Gastroesophageal sphincter (tissue), 4 donors: ENCODE measurements at regions not wholly inside any gene's neighbourhood (a gene's known extent, or its start where the extent isn't known, plus 50 kb on each side); places are given as distances from the start of the nearest gene placed in this dataset.
A peak's percentile ranks its signal among the peaks of the same experiment; 100 is the strongest.

Experiments used
- ATAC-seq: fragments of 150-250 bp; one replicate; pipeline ENCODE4 v1.9.1; 2016; ENCODE audit warnings: mild to moderate bottlenecking, moderate library complexity
- H3K27ac ChIP-seq, 4 donors: fragments of 200-600 bp; sonication (generic) in 3 of 4; 1 replicate in 3 of 4; 2 replicates in 1 of 4; pipeline ENCODE4 v1.5.1; 2016 to 2019
- H3K27me3 ChIP-seq: fragments of 200-600 bp; sonication (generic); one replicate; pipeline ENCODE4 v1.5.1; 2019
- H3K36me3 ChIP-seq, 2 donors: fragments of 200-600 bp; sonication (generic); one replicate each; pipeline ENCODE4 v1.5.1; 2019; ENCODE audit warnings: control low read depth in 1 of 2
- H3K4me1 ChIP-seq, 3 donors: fragments of 200-600 bp; sonication (generic); 1 replicate in 2 of 3; 2 replicates in 1 of 3; pipeline ENCODE4 v1.5.1; 2016 to 2019; ENCODE audit warnings: control low read depth in 2 of 3
- H3K4me3 ChIP-seq, 2 donors: fragments of 200-600 bp; sonication (generic); one replicate each; pipeline ENCODE4 v1.5.1; 2019; ENCODE audit warnings: mild to moderate bottlenecking in 1 of 2, moderate library complexity in 1 of 2
- H3K9me3 ChIP-seq, 3 donors: fragments of 200-600 bp; sonication (generic); one replicate each; pipeline ENCODE4 v1.5.1; 2017 to 2019; ENCODE audit warnings: control low read depth in 2 of 3
- EP300 ChIP-seq: sonication (generic); formaldehyde crosslinking; IDR thresholded peaks from one replicate; pipeline ENCODE4 v1.6.1; 2017; ENCODE audit warnings: antibody characterized with exemption, mild to moderate bottlenecking
- POLR2A ChIP-seq, 2 donors: fragments of 450-650 bp; IDR thresholded peaks; one replicate each; pipeline ENCODE4 v1.6.1; 2017; ENCODE audit warnings: antibody characterized with exemption in 2 of 2, mild to moderate bottlenecking in 2 of 2, moderate library complexity in 1 of 2
- POLR2AphosphoS5 ChIP-seq: sonication (generic); formaldehyde crosslinking; IDR thresholded peaks from one replicate; pipeline ENCODE4 v1.6.1; 2017; ENCODE audit warnings: antibody characterized with exemption
- WGBS, 2 donors: methylation state at CpG; one replicate each; pipeline ENCODE4 v1.1.5; 2018; ENCODE audit warnings: low coverage in 1 of 2; 5-methylcytosine and 5-hydroxymethylcytosine counted together
- small RNA-seq, 4 donors: library from RNA; depleted of rRNA; stranded (forward); fragments of <200 nt; gene quantifications; one replicate each; pipeline ENCODE3, GENCODE V24; 2016
- TF ChIP-seq, protein P1 (sequence below), 4 experiments: fragments of 200-600 bp in 2 of 4; fragments of 450-650 bp in 2 of 4; sonication (generic) in 1 of 4; IDR thresholded peaks; one replicate each; pipeline ENCODE4 v1.5.1; 2017 to 2019; ENCODE audit warnings: antibody characterized with exemption in 4 of 4, mild to moderate bottlenecking in 2 of 4, moderate library complexity in 2 of 4

DNA sequence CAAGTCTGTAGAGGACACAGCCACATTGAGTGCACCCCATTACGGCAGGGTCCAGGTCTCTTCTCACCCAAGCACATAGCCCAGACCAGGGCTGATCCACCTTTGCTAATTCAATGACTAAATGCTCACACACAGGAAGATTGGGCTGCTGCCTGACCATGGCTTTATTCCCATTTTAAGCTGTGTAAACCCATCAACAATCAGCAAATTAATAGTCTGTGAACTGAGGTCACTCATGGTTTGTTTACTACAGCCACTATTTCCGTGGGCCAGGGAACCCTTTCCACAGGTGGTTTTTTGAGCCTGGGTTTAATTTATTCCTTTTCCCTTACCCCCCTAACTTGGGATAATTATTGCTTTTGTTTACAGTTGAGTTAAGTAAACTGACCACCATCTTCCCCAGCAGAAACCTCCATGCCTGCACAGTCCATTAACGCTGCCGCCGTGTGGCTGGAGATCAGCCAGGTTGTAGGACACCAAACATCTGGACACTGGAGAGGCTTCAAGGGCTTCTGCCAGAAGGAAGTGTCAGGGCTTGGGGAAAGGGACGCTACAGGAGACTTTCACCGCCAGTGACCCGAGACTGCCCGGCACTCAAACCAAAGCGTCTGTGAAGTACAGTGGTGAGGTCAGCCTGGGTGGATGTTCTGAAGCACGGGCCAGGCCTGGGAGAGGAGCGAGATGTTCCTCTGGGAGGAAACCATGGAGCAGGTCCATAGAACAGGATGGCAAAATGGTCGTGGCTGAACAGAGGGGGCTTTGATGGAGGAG lies 282.9 kb downstream of the DYSF start:
- H3K4me3 ChIP-seq = no peak overlapping the region
- H3K27ac ChIP-seq = no peak overlapping the region
- no peaks in the 10 kb centered on the region for H3K4me1 ChIP-seq
- TF ChIP-seq, protein P1, sequence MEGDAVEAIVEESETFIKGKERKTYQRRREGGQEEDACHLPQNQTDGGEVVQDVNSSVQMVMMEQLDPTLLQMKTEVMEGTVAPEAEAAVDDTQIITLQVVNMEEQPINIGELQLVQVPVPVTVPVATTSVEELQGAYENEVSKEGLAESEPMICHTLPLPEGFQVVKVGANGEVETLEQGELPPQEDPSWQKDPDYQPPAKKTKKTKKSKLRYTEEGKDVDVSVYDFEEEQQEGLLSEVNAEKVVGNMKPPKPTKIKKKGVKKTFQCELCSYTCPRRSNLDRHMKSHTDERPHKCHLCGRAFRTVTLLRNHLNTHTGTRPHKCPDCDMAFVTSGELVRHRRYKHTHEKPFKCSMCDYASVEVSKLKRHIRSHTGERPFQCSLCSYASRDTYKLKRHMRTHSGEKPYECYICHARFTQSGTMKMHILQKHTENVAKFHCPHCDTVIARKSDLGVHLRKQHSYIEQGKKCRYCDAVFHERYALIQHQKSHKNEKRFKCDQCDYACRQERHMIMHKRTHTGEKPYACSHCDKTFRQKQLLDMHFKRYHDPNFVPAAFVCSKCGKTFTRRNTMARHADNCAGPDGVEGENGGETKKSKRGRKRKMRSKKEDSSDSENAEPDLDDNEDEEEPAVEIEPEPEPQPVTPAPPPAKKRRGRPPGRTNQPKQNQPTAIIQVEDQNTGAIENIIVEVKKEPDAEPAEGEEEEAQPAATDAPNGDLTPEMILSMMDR (IDR thresholded peaks at IDR 0.05) = no peak
- TF ChIP-seq POLR2A (IDR thresholded peaks at IDR 0.05) (no peak), EP300 (no peak), POLR2AphosphoS5 (no peak)
- peaks cover 0 to 9% (median 0%) of the 10 kb centered on the region in 3 donors for H3K9me3 ChIP-seq
- H3K36me3 ChIP-seq = no peaks in the 10 kb centered on the region
- H3K27me3 ChIP-seq = no peaks in the 10 kb centered on the region
- peak; percentile 39 for ATAC-seq
- WGBS, 2 donors = 38 to 52% methylated on average over 2 to 10 of the region's 13 CpGs

Small RNA genes in the stretch of these regions (small RNA-seq; reads per million reads assigned to genes)
- 0 reads per million in 4 donors for gene RPS20P10
